HG02763 (cell line): ENCODE measurements at regions not wholly inside any gene's neighbourhood (a gene's known extent, or its start where the extent isn't known, plus 50 kb on each side); places are given as distances from the start of the nearest gene placed in this dataset.

Source experiments
- ATAC-seq: cut with Tn5 transposase; IDR thresholded peaks from one replicate; pipeline ENCODE4 v1.9.1; 2021; ENCODE audit warnings: mild to moderate bottlenecking, moderate library complexity; ENCODE audit not compliant: unreplicated experiment

GRCh38 chr2:576292-576691 lies 100.9 kb downstream of the TMEM18 start:
- ATAC-seq = no peak

GRCh38 chr2:575727-576236 lies 101.4 kb downstream of the TMEM18 start:
- ATAC-seq = no peak

GRCh38 chr2:575030-575726 lies 102.0 kb downstream of the TMEM18 start:
- ATAC-seq = no peak

DNA sequence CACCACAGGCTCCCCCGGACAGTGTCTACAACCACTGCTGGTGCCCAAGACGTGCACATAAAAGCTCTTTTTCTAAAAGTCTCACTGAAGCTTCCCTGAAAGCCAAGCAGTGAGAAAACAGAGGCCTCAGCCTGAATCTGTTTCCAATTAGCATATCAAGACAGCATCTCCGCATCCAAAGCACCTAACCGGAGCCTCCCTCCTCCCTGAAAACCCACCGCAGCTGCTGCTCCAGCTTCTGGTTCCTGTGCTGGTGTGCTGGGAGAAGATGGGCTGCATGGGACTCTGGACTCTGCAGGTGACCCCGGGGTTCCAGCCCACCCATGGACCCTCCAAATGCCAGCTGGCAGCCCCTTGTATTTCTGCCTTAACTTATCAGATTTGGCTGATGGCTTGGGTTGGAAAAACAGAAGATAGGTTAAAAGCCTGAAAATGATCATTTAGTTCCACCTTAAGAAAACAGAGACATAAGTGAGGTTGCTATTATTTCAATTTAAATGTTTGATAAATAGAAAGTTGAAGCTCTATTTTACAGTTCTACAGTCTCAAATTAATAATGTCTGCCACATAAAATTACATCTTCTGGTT lies 103.3 kb downstream of the TMEM18 start:
- ATAC-seq = no peak

- no peak for ATAC-seq
Measured at GRCh38 chr2:573025-573424, 104.2 kb downstream of the TMEM18 start.

DNA sequence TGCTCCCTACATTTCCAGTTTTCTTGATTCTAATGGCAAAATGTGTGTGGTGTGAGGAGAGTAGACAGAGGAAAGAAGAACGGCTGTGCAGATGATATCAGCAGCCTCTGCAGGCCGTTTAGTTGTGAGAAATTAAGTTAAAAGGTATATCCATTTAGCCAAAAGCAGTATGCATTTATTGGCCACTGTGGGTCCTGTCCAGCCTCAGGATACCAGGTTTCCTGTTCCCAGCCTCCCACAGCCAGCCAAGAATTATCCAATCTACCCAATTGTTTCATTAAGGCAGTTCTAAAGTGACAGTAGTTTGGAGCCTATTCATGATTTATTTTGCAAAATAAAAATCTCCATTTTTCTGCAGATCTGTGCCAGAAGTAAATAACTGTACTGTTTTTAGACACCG lies 107.5 kb downstream of the TMEM18 start:
- no peak for ATAC-seq

- no peak for ATAC-seq
Measured at GRCh38 chr2:568639-569235, 108.5 kb downstream of the TMEM18 start.

DNA sequence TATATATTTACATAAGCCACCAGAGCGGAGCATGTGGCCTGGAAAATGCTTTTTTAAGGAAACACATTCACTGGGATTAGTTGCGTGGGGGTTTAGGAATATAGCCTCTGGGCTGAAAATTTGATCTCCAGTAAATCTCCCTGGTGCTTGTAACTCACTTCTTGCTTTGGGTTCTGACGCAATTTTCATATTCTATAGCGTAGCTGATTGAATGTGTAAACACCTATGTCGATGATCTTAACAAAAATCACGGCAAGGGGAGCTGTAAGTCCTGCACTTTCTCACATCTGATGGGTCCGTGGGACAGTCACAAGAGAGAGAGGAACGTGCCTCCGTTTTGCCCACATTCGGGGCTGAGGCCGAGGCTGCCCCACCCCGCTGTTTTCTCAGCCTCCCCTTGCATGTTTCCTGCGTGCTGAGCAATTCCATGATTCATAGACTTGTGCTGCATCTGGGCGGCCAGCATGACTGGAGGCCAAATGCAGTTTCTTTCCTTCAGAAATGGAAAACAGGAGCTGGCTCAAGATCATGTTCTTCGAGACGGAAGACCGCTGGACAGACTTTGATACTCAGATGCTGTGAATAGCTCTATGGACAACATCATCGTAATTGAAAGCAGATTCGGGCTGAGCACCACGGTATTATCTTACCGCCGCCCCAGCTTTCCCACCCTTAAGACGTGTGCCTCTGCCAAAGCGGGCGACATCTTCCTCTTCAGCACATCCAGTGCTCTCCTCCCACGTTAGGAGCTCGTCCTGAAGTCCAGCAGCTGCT lies 109.2 kb downstream of the TMEM18 start:
- no peak for ATAC-seq

DNA sequence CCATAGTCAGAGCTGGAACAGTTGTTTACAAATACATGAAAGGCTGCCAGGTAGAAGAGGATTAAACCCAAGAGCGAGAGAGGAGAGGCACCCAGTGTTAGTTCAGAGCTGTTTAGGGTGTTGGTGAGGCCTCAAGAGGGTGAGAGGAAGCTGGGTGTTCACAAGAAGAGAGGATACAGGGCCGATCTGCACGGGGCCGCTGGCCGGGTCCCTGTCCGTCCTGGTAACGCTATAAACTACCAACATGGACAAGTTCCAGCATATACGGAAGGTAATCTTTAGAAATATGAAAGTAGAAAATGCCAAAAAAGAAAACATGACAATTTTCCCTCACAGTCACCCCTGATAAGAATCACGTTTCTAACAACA lies 109.7 kb downstream of the TMEM18 start:
- ATAC-seq = no peak

DNA sequence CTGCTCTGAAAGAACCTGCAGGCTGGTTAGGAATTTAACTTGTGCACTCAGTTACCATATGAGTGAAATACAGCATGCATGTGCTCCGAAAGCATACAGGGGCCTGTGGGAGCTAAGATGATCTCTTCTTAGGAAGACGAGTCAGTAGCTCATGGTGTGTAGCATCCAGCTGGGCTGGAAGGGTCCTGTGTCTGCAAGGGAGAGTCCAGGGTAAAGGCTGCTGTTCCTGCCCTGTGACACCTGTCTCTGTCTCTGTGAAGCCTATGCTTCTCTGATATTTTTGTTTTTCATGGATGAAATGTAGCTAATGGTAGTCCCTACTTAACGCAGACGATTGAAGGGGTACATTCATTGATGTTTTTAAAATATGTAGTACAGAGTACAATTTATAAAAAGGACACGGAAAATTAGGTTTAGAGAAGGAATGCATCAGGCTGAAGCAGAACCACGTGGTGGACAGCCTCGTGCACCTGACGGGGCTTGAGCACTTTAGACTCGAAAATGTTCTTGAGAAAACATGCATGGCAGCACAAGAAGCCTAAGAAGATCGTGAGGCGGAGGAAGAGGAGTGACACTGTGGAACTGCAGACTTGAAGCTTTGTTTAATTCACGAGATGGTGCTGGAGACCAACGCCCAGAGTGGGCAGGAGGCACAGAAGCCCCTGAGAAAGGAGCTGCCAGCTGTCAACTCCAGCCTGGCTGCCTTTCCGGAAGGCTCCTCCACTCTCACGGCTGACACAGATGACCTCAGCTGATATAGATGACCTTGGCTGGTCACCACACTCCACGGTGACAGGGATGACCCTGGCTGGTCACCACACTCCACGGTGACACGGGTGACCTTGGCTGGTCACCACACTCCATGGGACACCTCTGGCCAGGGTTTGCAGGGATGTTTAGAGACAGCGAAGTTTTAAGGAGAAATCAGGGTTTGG lies 110.6 kb downstream of the TMEM18 start:
- no peak for ATAC-seq

- ATAC-seq = no peak
Measured at GRCh38 chr2:564471-565181, 112.6 kb downstream of the TMEM18 start.

DNA sequence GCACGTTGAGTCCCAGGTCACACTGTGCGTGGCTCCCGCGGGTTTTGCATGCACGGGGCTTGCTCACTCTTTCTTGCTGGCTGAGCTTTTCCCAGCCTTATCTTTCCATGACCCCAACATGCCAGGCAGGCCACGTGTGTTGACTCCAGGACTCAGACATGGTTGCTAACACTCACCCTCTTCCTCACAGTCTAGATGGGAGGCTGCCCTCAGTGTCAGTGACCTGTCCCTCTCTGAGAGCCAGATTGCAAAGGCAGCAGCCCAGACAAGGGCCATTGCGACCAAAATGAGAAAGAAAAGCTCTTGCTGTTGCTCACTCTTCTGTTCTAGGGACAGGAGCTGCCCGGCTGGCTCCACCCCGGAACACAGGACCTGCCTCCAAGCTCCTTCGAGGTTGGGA lies 113.7 kb downstream of the TMEM18 start:
- no peak for ATAC-seq

- ATAC-seq = no peak
Measured at GRCh38 chr2:562391-563364, 114.5 kb downstream of the TMEM18 start.

DNA sequence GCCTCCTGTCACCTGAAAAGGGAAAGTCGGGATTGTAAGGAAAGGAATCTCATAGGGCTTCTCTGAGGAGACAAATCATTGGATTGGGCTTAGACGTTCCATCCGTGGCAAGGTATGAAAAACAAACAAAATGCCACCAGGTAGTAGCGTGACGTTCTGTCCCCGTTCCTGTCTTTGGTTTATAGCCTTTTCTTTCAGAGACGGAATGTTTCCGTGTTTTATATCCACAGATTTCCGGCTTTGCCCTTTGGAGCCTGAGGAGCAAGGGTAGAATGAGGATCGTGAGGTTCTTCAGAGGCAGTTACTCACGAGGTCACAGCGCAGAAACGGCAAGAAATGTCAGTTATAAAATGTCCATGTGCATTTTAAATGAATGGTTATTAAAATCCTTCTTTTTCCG lies 118.3 kb downstream of the TMEM18 start:
- no peak for ATAC-seq

- ATAC-seq = no peak
Measured at GRCh38 chr2:558302-558642, 118.9 kb downstream of the TMEM18 start.

- ATAC-seq = no peak
Measured at GRCh38 chr2:557635-558301, 119.4 kb downstream of the TMEM18 start.

DNA sequence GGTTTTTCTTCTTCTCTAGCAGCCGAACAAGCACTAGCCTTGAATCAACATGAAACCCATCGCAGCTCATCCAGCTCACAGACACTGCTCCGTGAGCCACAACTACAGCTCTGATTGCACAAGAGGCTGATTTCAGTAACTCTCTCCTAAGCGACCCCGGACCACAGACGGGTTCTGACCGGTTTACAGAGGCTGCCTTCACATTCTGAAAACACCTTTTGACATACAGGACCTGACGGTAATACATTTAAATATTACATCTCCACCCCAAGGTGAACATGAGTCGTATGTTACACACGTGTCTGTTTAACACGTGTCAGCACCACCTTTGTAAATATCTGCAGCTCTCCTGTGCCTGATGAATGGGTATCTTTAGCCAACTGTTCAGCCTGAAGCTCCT lies 120.7 kb downstream of the TMEM18 start:
- no peak for ATAC-seq

GRCh38 chr2:555164-555922 lies 121.9 kb downstream of the TMEM18 start:
- ATAC-seq = no peak
